ENCODE measurements at regions not wholly inside any gene's neighbourhood (a gene's known extent, or its start where the extent isn't known, plus 50 kb on each side); places are given as distances from the start of the nearest gene placed in this dataset.

DNA sequence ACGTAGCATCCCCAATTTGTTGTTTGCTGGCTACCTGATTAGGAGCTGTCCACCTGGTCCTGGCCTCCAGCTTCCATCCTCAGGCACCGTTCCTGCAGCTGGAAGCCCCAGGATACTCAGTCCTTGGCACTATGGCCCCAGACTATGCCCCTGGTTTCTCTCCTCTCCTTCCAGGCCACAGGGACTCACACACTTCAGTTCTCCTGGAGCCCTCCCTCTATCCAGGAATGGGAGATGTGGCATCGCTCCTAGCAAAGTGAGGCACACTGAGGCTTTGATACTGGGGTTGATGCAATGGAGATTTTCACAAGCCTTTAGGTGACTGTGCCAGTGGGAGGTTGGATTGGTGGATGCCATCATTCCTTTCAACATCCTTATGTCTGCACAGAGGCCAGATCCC, 142.8 kb upstream of the B3GAT1 start:
- H2BK5ac ChIP-seq (ENCODE audit: low read depth, low read length) = no peak overlapping the region
- no peak overlapping the region for H3K4ac ChIP-seq (replicated peaks; ENCODE audit: insufficient read length, low read depth, low read length)
- FAIRE-seq (no peak), DNase-seq (ENCODE audit: low read depth in 1 of 2, low spot score in 2 of 2) (peak in 1 of 2 experiments; percentile 13)
- 90% methylated on average over 3 of the region's 3 CpGs; no CpG with 5 or more reads in 1 of the 2 experiments for WGBS, 2 experiments (ENCODE audit: extremely low coverage in 1 of 2, insufficient coverage in 1 of 2, insufficient read length in 1 of 2, insufficient replicate concordance in 2 of 2, low coverage in 1 of 2, low lambda C conversion rate in 2 of 2, missing lambda C conversion rate in 1 of 2)
- H3K36me3 ChIP-seq (ENCODE audit: control insufficient read depth in 2 of 4, insufficient read depth in 4 of 4, low read length in 3 of 4) = no peaks in the 10 kb centered on the region
- no peaks in the 10 kb centered on the region for H4K20me1 ChIP-seq (replicated peaks in 1 of 2; ENCODE audit: control insufficient read depth in 1 of 2, insufficient read depth in 2 of 2, low read length in 2 of 2)
- no peaks in the 10 kb centered on the region for H3K79me1 ChIP-seq (ENCODE audit: low read depth, low read length)
- no peak overlapping the region for H4K5ac ChIP-seq (ENCODE audit: insufficient read length, low read depth, low read length)
- H3K23me2 ChIP-seq (ENCODE audit: low read depth, low read length) = no peaks in the 10 kb centered on the region
- no peak overlapping the region for H4K8ac ChIP-seq (ENCODE audit: extremely low read depth, insufficient read depth, low read length)
- H4K91ac ChIP-seq (replicated peaks; ENCODE audit: insufficient read length, low read length) = no peak overlapping the region
- no peak overlapping the region for H3K14ac ChIP-seq (ENCODE audit: insufficient read length)
- no peak for TF ChIP-seq RBBP5 (IDR thresholded peaks at IDR 0.05; ENCODE audit: borderline replicate concordance, low read depth, low read length)
- TF ChIP-seq EGR1 (IDR thresholded peaks at IDR 0.05; ENCODE audit: borderline replicate concordance, low read depth, low read length) = no peak
- no peak for TF ChIP-seq ATF3 (IDR thresholded peaks at IDR 0.05; ENCODE audit: insufficient read depth, low read depth, low read length)
- TF ChIP-seq NRF1 (IDR thresholded peaks at IDR 0.05; ENCODE audit: low read depth, low read length) = no peak
- no peak for TF ChIP-seq JUND (IDR thresholded peaks at IDR 0.05; ENCODE audit: low read length)
- no peak for TF ChIP-seq SAP30 (IDR thresholded peaks at IDR 0.05; ENCODE audit: insufficient read depth, insufficient replicate concordance, low read length)
- no peak for TF ChIP-seq KDM1A (IDR thresholded peaks at IDR 0.05; ENCODE audit: borderline replicate concordance, low read length)
- H3K23ac ChIP-seq (ENCODE audit: insufficient read length) = no peak overlapping the region
- no peaks in the 10 kb centered on the region for H3K9me3 ChIP-seq (ENCODE audit: insufficient read depth in 2 of 2, low read depth in 1 of 2, low read length in 1 of 2)
- no peaks in the 10 kb centered on the region for H3K4me1 ChIP-seq (replicated peaks in 1 of 4; ENCODE audit: control insufficient read depth in 3 of 4, insufficient read depth in 4 of 4, low read length in 3 of 4)
- no peak overlapping the region for H3K9ac ChIP-seq (replicated peaks in 1 of 4; ENCODE audit: extremely low read depth in 1 of 4, low read depth in 3 of 4, low read length in 3 of 4)
- H3K4me2 ChIP-seq (ENCODE audit: insufficient read depth in 1 of 2, low read depth in 2 of 2, low read length in 2 of 2) = no peak overlapping the region
- H2BK120ac ChIP-seq (replicated peaks; ENCODE audit: low read depth, low read length) = no peak overlapping the region
- H2BK15ac ChIP-seq (ENCODE audit: low read length) = no peak overlapping the region
- no peaks in the 10 kb centered on the region for H3K79me2 ChIP-seq (ENCODE audit: control insufficient read depth in 1 of 2, insufficient read depth in 2 of 2, low read length in 2 of 2)
- POLR2A ChIA-PET (ENCODE audit: partially characterized antibody) = no interaction called here
- H2AFZ ChIP-seq (ENCODE audit: low read length) = no peak overlapping the region
- H2AK5ac ChIP-seq (ENCODE audit: low read depth, low read length) = no peak overlapping the region
- H3K27ac ChIP-seq (ENCODE audit: low read depth, low read length) = no peak overlapping the region
- no peak overlapping the region for H3K18ac ChIP-seq (ENCODE audit: extremely low read depth, low read length)
- CTCF ChIA-PET (ENCODE audit: partially characterized antibody) = interaction anchor here (0.6 to 1.7 kb wide), 2 partner anchors 37 to 1615 kb away, joined by 3 to 5 read pairs; no protein-coding TSS in a partner anchor
- no peak overlapping the region for H3K56ac ChIP-seq (replicated peaks; ENCODE audit: insufficient read length, low read depth, low read length)
- no peaks in the 10 kb centered on the region for H3K27me3 ChIP-seq (replicated peaks in 1 of 4; ENCODE audit: control insufficient read depth in 3 of 4, extremely low read depth in 1 of 4, insufficient read depth in 3 of 4, low read length in 3 of 4)
- no peak overlapping the region for H2BK12ac ChIP-seq (ENCODE audit: low read depth, low read length)
- H3K4me3 ChIP-seq (ENCODE audit: extremely low read depth in 1 of 4, insufficient read depth in 2 of 4, low read depth in 3 of 4, low read length in 4 of 4) = no peak overlapping the region
- no peak overlapping the region for H2BK20ac ChIP-seq (ENCODE audit: low read length)
